ENCODE measurements at regions not wholly inside any gene's neighbourhood (a gene's known extent, or its start where the extent isn't known, plus 50 kb on each side); places are given as distances from the start of the nearest gene placed in this dataset.

GRCh38 chr11:10387206-10388083 is 67.6 kb upstream of the AMPD3 start:
- no peak for DNase-seq

- DNase-seq = no peak
These were observed 67.0 kb upstream of the AMPD3 start for GRCh38 chr11:10388101-10388500.

GRCh38 chr11:10388574-10388973 is 66.5 kb upstream of the AMPD3 start:
- DNase-seq = no peak

GRCh38 chr11:10390375-10390774 is 64.7 kb upstream of the AMPD3 start:
- no peak for DNase-seq

GRCh38 chr11:10392095-10393079 is 62.7 kb upstream of the AMPD3 start:
- DNase-seq = peak; percentile 9 to 47

- DNase-seq = no peak
These were observed 60.6 kb upstream of the AMPD3 start for GRCh38 chr11:10394229-10395101.

GRCh38 chr11:10395166-10395897 is 59.7 kb upstream of the AMPD3 start:
- DNase-seq = no peak

- DNase-seq = no peak
These were observed 58.3 kb upstream of the AMPD3 start for GRCh38 chr11:10396771-10397170.

- peak; percentile 33 to 78 for DNase-seq
These were observed 57.7 kb upstream of the AMPD3 start for GRCh38 chr11:10397226-10397987.

- no peak for DNase-seq
These were observed 56.5 kb upstream of the AMPD3 start for GRCh38 chr11:10398525-10398924.

- no peak for DNase-seq
These were observed 54.2 kb upstream of the AMPD3 start for GRCh38 chr11:10400856-10401255.

GRCh38 chr11:10401256-10401655 is 53.8 kb upstream of the AMPD3 start:
- DNase-seq = no peak

GRCh38 chr11:10401696-10402392 is 53.2 kb upstream of the AMPD3 start:
- DNase-seq = no peak

All from NCI-H524 (cell line).